Middle frontal gyrus (tissue), 1 donor: ENCODE measurements at regions not wholly inside any gene's neighbourhood (a gene's known extent, or its start where the extent isn't known, plus 50 kb on each side); places are given as distances from the start of the nearest gene placed in this dataset.

Experiments used
- DNase-seq: peaks from one replicate; pipeline ENCODE4 v3.0.0-alpha.2; 2015; ENCODE audit warnings: low spot score; ENCODE audit errors: extremely low spot score

GRCh38 chr1:63115527-63115926 lies 206.8 kb upstream of the FOXD3 start:
- no peak for DNase-seq

GRCh38 chr1:63116016-63116415 lies 206.4 kb upstream of the FOXD3 start:
- no peak for DNase-seq

- no peak for DNase-seq
Measured at GRCh38 chr1:63119575-63120155, 202.7 kb upstream of the FOXD3 start.

GRCh38 chr1:63122079-63122478 lies 200.3 kb upstream of the FOXD3 start:
- DNase-seq = no peak

- peak; percentile 64 for DNase-seq
Measured at GRCh38 chr1:63124666-63125191, 197.6 kb upstream of the FOXD3 start.

- DNase-seq = no peak
Measured at GRCh38 chr1:63126104-63126503, 196.3 kb upstream of the FOXD3 start.

- no peak for DNase-seq
Measured at GRCh38 chr1:63127376-63127775, 195.0 kb upstream of the FOXD3 start.

- no peak for DNase-seq
Measured at GRCh38 chr1:63128556-63128955, 193.8 kb upstream of the FOXD3 start.

GRCh38 chr1:63129184-63129583 lies 193.2 kb upstream of the FOXD3 start:
- no peak for DNase-seq

GRCh38 chr1:63129855-63130254 lies 192.5 kb upstream of the FOXD3 start:
- DNase-seq = no peak

GRCh38 chr1:63134501-63135173 lies 187.7 kb upstream of the FOXD3 start:
- no peak for DNase-seq

GRCh38 chr1:63135174-63135512 lies 187.2 kb upstream of the FOXD3 start:
- DNase-seq = no peak

- no peak for DNase-seq
Measured at GRCh38 chr1:63135801-63136200, 186.6 kb upstream of the FOXD3 start.

- no peak for DNase-seq
Measured at GRCh38 chr1:63142001-63142400, 180.4 kb upstream of the FOXD3 start.

- no peak for DNase-seq
Measured at GRCh38 chr1:63143482-63143881, 178.9 kb upstream of the FOXD3 start.

- DNase-seq = no peak
Measured at GRCh38 chr1:63147783-63148182, 174.6 kb upstream of the FOXD3 start.

- no peak for DNase-seq
Measured at GRCh38 chr1:63148825-63149645, 173.3 kb upstream of the FOXD3 start.

GRCh38 chr1:63152572-63152971 lies 169.8 kb upstream of the FOXD3 start:
- DNase-seq = no peak

- no peak for DNase-seq
Measured at GRCh38 chr1:63155437-63155836, 166.9 kb upstream of the FOXD3 start.

GRCh38 chr1:63157085-63157484 lies 165.3 kb upstream of the FOXD3 start:
- DNase-seq = no peak

GRCh38 chr1:63169057-63169456 lies 153.3 kb upstream of the FOXD3 start:
- no peak for DNase-seq

- DNase-seq = no peak
Measured at GRCh38 chr1:63173161-63173560, 149.2 kb upstream of the FOXD3 start.
